ENCODE measurements at regions not wholly inside any gene's neighbourhood (a gene's known extent, or its start where the extent isn't known, plus 50 kb on each side); places are given as distances from the start of the nearest gene placed in this dataset.

DNA sequence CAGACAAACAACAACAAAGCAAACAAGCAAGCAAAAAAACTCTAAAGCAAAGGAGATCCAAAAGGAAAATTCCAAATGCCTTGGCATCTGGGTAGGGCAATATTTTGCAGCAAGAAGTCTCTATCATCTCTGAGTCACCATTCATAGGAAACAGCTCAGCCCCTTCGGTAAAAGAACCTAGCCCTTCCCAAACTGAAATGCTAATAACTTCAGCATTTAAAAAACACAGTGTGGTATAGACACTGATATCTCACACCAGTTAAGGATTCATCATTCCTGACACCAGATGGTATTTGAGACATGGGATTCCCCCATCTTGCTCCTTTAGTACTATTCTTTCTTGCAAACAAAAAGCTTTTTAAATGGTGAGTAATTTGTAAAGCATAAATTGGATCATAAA, 491.8 kb downstream of the TXNL1 start:
- TF ChIP-seq, protein P1, sequence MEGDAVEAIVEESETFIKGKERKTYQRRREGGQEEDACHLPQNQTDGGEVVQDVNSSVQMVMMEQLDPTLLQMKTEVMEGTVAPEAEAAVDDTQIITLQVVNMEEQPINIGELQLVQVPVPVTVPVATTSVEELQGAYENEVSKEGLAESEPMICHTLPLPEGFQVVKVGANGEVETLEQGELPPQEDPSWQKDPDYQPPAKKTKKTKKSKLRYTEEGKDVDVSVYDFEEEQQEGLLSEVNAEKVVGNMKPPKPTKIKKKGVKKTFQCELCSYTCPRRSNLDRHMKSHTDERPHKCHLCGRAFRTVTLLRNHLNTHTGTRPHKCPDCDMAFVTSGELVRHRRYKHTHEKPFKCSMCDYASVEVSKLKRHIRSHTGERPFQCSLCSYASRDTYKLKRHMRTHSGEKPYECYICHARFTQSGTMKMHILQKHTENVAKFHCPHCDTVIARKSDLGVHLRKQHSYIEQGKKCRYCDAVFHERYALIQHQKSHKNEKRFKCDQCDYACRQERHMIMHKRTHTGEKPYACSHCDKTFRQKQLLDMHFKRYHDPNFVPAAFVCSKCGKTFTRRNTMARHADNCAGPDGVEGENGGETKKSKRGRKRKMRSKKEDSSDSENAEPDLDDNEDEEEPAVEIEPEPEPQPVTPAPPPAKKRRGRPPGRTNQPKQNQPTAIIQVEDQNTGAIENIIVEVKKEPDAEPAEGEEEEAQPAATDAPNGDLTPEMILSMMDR (IDR thresholded peaks at IDR 0.05) = no peak
- no peak for TF ChIP-seq POLR2A (IDR thresholded peaks at IDR 0.05)
